IMR-90 (cell line): ENCODE measurements at regions not wholly inside any gene's neighbourhood (a gene's known extent, or its start where the extent isn't known, plus 50 kb on each side); places are given as distances from the start of the nearest gene placed in this dataset.

ENCODE experiments used
- BHLHE40 ChIP-seq: fragments of 150-350 bp; IDR thresholded peaks from 2 replicates; pipeline ENCODE4 v1.6.1; 2016; ENCODE audit warnings: mild to moderate bottlenecking, low read depth, low read length
- MXI1 ChIP-seq: IDR thresholded peaks from 2 replicates; pipeline ENCODE4 v1.6.1; 2012; ENCODE audit warnings: low read depth, mild to moderate bottlenecking, low read length, moderate library complexity, borderline replicate concordance
- POLR2A ChIP-seq: IDR thresholded peaks from 2 replicates; pipeline ENCODE4 v1.6.1; 2012; ENCODE audit warnings: mild to moderate bottlenecking, low read depth, low read length
- TF ChIP-seq, protein P1 (sequence below): fragments of 150-350 bp; IDR thresholded peaks from 2 replicates; pipeline ENCODE4 v1.6.1; 2017; ENCODE audit warnings: mild to moderate bottlenecking, antibody characterized with exemption, low read length, low read depth
- TF ChIP-seq, protein P2 (sequence below): conservative IDR thresholded peaks from 2 replicates; pipeline ENCODE4 v1.5.1; 2012; ENCODE audit warnings: mild to moderate bottlenecking, low read depth, low read length, improper control_type of control experiment

DNA sequence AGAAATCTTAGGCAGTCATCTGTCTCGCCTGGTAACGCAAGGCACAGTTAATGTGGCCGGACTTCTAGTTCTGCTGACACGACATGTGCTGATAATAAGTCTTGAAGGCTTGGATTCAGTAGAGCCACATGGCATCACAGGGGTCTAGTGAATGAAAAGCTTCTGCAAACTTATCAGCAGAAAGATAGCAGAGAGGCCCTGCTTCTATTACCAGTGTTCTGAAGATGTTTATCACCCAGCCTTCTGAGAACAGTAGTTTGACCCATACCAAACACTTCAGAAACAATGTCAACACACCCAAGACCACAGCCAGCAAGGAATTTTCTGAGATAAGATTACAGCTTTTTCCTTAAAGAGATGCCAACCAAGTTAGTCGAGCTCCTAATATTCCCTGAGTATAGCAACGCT lies 102.7 kb upstream of the UMPS start:
- TF ChIP-seq POLR2A = no peak
- TF ChIP-seq, protein P1, sequence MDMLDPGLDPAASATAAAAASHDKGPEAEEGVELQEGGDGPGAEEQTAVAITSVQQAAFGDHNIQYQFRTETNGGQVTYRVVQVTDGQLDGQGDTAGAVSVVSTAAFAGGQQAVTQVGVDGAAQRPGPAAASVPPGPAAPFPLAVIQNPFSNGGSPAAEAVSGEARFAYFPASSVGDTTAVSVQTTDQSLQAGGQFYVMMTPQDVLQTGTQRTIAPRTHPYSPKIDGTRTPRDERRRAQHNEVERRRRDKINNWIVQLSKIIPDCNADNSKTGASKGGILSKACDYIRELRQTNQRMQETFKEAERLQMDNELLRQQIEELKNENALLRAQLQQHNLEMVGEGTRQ = no peak
- TF ChIP-seq BHLHE40 = no peak
- TF ChIP-seq, protein P2, sequence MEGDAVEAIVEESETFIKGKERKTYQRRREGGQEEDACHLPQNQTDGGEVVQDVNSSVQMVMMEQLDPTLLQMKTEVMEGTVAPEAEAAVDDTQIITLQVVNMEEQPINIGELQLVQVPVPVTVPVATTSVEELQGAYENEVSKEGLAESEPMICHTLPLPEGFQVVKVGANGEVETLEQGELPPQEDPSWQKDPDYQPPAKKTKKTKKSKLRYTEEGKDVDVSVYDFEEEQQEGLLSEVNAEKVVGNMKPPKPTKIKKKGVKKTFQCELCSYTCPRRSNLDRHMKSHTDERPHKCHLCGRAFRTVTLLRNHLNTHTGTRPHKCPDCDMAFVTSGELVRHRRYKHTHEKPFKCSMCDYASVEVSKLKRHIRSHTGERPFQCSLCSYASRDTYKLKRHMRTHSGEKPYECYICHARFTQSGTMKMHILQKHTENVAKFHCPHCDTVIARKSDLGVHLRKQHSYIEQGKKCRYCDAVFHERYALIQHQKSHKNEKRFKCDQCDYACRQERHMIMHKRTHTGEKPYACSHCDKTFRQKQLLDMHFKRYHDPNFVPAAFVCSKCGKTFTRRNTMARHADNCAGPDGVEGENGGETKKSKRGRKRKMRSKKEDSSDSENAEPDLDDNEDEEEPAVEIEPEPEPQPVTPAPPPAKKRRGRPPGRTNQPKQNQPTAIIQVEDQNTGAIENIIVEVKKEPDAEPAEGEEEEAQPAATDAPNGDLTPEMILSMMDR = no peak
- TF ChIP-seq MXI1 = no peak
